Sigmoid colon (tissue), 4 donors: ENCODE measurements at regions not wholly inside any gene's neighbourhood (a gene's known extent, or its start where the extent isn't known, plus 50 kb on each side); places are given as distances from the start of the nearest gene placed in this dataset.

Source experiments
- EP300 ChIP-seq, 4 donors: sonication (generic); formaldehyde crosslinking; IDR thresholded peaks; one replicate each; pipeline ENCODE4 v1.6.1; 2017; ENCODE audit warnings: antibody characterized with exemption in 4 of 4
- POLR2A ChIP-seq, 2 donors: fragments of 450-650 bp; IDR thresholded peaks; one replicate each; pipeline ENCODE4 v1.6.1; 2016; ENCODE audit warnings: antibody characterized with exemption in 2 of 2, mild to moderate bottlenecking in 2 of 2, moderate library complexity in 2 of 2
- POLR2AphosphoS5 ChIP-seq, 4 donors: sonication (generic); formaldehyde crosslinking; IDR thresholded peaks; one replicate each; pipeline ENCODE4 v1.6.1; 2017; ENCODE audit warnings: antibody characterized with exemption in 4 of 4
- TF ChIP-seq, protein P1 (sequence below), 4 experiments: fragments of 450-650 bp in 3 of 4; fragments of 200-600 bp in 1 of 4; IDR thresholded peaks; one replicate each; pipeline ENCODE4 v1.5.1; 2016 to 2019; ENCODE audit warnings: antibody characterized with exemption in 4 of 4, mild to moderate bottlenecking in 3 of 4, moderate library complexity in 2 of 4

DNA sequence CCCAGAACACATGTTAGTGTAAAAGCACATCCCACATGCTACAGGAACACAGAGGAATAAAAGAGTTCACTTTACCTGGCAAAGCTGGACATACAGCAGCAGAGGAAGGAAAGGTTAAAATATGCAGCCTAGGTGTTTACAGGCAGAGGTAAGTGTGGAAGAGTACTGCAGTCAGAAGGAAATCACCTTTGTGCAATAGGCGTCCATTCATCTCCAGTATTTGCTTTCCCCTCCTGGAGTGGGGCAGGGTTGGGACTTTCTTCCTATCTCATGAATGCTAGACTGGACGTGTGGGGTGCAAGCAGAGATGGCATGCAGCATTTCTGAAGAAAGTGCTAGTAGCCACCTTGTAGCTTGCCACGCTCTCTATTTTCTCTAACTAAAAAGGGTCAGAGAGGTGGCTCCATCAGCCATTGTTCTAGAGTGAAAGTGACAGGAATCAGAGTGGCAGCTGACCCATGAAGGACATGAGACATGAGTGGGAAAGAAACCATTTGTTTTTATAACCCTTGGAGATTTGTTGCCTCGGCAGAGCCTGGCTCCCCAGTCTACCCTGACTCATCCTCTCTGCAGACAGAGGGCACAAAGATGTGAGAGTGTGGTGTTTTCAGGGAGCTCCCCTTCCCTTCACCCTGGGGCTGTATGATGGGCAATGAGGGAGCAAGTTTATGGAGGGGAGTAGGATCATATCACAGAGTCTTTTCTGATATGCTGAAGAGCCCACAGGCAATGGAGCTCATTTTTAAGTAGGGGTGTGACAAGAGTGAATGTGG is 101.2 kb upstream of the SEC61G start:
- TF ChIP-seq EP300 (IDR thresholded peaks at IDR 0.05) (no peak), POLR2A (IDR thresholded peaks at IDR 0.05) (no peak), POLR2AphosphoS5 (IDR thresholded peaks at IDR 0.05) (no peak)
- TF ChIP-seq, protein P1, sequence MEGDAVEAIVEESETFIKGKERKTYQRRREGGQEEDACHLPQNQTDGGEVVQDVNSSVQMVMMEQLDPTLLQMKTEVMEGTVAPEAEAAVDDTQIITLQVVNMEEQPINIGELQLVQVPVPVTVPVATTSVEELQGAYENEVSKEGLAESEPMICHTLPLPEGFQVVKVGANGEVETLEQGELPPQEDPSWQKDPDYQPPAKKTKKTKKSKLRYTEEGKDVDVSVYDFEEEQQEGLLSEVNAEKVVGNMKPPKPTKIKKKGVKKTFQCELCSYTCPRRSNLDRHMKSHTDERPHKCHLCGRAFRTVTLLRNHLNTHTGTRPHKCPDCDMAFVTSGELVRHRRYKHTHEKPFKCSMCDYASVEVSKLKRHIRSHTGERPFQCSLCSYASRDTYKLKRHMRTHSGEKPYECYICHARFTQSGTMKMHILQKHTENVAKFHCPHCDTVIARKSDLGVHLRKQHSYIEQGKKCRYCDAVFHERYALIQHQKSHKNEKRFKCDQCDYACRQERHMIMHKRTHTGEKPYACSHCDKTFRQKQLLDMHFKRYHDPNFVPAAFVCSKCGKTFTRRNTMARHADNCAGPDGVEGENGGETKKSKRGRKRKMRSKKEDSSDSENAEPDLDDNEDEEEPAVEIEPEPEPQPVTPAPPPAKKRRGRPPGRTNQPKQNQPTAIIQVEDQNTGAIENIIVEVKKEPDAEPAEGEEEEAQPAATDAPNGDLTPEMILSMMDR (IDR thresholded peaks at IDR 0.05), result no peak
